OCI-LY3 (cell line): ENCODE measurements at regions not wholly inside any gene's neighbourhood (a gene's known extent, or its start where the extent isn't known, plus 50 kb on each side); places are given as distances from the start of the nearest gene placed in this dataset.

Experiments used
- EZH2phosphoT487 ChIP-seq: fragments of 200-600 bp; shearing (Covaris generic); IDR thresholded peaks from 2 replicates; pipeline ENCODE4 v1.6.1; 2018; ENCODE audit warnings: antibody characterized with exemption, mixed run types, low read depth
- TF ChIP-seq, protein P1 (sequence below): fragments of 200-600, 300-600 bp; sonication (generic); IDR thresholded peaks from 2 replicates; pipeline ENCODE4 v1.5.1; 2014; ENCODE audit warnings: antibody characterized with exemption, low read length, low read depth

DNA sequence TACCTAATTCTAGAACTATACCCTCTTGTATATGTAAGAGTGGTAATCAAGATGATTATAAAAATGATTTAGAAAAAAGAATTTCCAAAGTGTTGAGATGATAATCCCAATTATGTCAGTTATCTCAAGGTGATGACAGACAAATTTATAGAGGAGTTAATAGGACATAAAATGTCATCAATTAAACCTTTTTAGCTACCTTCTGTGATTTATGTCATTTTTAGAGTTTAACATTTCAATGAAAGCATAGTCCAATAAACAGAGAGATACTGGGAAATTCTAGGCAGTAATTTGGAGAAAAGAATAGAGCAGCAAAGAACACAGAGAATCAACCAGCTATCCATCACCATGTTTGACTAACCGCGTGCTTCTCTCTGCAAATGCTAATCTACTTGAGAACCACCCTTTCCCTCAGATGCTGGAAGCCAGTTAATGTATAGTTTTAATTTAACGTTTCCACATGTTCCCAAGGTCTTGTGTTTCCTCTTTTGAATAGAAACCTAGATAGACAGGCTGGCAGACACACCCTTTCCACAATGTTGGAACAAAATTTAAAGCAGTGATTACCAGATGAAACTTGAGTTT lies 433.1 kb upstream of the FAM241A start:
- TF ChIP-seq EZH2phosphoT487, result no peak
- TF ChIP-seq, protein P1, sequence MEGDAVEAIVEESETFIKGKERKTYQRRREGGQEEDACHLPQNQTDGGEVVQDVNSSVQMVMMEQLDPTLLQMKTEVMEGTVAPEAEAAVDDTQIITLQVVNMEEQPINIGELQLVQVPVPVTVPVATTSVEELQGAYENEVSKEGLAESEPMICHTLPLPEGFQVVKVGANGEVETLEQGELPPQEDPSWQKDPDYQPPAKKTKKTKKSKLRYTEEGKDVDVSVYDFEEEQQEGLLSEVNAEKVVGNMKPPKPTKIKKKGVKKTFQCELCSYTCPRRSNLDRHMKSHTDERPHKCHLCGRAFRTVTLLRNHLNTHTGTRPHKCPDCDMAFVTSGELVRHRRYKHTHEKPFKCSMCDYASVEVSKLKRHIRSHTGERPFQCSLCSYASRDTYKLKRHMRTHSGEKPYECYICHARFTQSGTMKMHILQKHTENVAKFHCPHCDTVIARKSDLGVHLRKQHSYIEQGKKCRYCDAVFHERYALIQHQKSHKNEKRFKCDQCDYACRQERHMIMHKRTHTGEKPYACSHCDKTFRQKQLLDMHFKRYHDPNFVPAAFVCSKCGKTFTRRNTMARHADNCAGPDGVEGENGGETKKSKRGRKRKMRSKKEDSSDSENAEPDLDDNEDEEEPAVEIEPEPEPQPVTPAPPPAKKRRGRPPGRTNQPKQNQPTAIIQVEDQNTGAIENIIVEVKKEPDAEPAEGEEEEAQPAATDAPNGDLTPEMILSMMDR, result no peak
